ENCODE measurements at regions not wholly inside any gene's neighbourhood (a gene's known extent, or its start where the extent isn't known, plus 50 kb on each side); places are given as distances from the start of the nearest gene placed in this dataset.

DNA sequence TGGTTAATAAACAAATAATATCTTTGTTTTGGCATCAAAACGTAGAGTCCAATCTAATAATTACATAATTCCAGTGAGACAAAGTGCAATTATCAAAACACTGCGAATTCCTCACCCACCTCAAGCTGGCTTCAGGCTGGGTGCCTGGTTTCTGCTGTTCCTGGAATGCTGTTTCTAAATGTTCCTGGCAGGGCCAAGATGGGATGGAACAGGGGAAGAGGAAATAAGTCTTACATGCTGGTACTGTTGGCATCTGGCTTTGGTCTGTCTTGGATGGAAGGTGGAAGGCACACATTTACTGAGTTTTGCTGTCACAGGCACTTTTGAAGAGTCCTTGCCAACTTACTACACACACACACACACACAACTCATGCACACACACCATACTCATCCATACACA is 101.9 kb upstream of the SLCO3A1 start:
- no peak for DNase-seq

DNA sequence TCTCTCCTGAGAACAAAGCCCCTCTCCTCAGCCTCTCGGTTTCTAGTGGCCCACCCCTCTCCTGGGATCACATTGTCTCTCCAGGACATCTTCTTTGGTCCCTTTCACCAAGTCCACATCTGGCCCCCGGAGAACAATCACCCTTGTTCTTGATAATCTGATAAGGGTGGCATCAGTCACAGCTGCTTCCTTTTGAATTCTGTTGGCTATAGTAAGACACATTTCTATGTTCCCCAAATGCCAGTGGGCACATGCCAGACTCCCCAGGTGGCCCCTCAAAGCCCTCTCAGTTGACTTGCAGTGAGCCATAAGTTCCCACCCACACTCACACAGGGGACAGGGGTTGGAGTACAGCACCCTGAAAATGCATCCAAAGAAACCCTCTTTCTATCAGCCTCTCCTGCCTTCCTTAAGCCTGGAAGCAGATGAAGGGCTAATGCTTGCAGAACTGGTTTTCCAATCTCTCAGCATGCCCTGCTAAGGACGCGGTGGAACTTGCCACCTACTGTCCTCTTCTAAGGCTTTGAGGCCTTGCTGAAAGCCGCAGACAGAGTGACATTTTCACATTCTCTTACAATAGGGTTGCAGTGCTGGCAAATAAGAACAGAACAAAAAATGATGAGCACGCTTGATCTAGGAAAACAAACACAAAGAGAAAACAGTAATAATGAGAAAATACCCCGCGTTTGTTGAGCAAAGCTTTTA is 101.3 kb upstream of the SLCO3A1 start:
- DNase-seq: no peak

DNA sequence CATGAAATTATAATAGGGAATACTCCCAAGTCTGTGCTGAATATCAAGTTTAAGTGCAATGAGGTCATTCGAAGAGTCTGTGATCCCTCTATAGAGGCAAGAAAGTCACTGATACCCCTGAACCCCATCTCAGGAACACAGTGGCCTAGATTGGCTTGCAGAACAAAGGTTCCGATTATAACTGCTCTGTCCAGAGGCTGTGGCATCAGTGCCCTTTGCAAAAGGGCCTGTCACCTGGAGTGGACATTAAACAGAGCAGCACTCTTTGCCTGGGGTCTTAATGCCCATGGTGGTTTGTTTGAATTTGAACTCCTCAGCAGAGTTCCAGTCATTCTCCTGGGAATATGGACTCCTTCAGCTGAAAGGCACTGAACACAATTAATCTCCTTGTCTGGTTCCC is 93.9 kb upstream of the SLCO3A1 start:
- no peak for DNase-seq

DNA sequence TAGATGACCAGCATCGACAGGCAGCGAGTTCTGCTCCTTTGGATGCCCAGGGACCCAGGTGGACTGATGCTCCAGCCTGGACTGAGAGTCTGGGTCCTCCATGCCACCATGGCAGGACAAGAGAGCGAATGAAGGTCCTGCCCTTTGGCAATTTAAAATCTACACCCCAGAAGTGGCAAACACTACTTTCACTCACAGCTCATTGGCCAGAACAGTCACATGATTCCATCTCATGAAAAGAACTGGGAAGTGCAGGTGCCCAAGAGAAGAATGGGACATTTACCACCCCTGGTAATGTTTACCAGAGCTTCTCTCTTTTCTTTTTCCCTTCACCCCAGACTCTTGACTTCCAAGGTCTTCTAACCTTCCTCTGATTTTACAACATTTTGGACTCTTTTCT is 87.8 kb upstream of the SLCO3A1 start:
- no peak for DNase-seq

DNA sequence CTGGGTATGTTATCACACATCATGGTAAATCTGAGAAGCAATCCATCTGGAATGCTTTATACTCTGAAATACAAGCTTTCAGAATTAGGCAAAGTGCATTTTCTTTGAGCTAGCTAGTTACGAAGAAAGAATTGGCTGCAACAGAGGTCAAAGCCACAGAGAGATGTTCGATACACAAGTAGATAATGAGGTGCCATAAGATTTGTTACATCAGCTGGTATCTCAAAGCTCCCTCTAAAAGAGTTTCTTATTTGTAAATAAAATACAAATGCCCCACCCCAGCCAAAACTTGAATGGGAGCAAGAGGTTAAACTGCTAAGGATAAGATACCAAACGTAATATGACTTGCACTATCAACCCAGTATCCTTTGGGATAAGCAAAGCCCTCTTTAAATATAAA is 84.0 kb upstream of the SLCO3A1 start:
- no peak for DNase-seq

DNA sequence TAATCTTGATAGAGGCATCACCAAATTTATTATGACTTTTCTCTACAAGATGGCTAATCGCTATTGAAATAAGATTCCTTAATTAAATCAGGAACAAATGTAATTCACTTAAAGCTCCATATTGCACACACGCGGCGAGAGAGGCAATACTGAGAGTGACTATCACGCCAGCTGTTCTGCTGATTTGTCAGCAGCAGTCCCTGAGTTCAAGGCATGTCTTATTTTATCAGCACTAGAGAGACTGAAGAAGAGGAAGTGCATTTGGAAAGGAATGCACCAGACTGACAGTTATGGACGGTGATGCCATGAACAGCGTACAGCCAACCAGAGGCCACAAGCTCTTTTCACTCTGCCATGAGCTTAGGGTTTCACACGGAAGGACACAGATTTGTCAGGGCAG is 83.6 kb upstream of the SLCO3A1 start:
- no peak for DNase-seq

DNA sequence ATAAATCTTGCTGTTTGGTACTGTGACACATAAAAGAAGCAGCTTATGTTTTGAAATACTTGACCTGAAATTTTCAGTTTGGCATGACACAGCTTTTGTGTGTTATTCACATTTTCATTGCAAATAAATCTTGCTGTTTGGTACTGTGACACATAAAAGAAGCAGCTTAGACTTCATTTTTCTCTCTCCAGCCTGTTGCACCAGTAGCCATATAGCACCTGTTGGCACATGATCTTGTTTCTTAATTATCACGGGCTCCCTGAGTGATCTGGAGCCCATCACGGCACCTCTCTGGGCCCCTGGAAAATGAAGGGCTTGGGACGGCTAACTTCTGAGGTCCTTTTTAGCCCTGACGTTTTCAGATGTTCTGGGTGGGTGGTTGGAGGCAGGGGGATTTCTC is 77.4 kb upstream of the SLCO3A1 start:
- no peak for DNase-seq

DNA sequence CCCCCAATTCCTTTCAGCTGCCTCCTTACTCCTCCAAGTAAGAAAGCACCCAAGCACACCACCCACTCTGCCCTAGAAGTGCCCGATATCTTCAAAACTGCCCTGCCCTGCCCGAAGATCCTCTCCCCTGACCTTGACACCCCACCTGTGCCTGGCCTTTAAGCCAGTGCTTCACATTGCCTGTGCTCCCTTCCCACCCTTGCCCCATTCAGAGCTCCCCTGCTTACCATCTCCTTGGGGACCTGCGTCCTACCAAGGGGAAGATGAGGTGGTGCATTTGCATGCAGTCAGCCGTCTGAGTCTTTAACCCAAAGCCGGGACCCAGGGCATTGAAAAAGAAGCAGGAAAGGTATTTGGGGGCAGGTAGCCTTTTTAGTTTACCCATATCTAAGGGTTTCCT is 73.5 kb upstream of the SLCO3A1 start:
- no peak for DNase-seq

DNA sequence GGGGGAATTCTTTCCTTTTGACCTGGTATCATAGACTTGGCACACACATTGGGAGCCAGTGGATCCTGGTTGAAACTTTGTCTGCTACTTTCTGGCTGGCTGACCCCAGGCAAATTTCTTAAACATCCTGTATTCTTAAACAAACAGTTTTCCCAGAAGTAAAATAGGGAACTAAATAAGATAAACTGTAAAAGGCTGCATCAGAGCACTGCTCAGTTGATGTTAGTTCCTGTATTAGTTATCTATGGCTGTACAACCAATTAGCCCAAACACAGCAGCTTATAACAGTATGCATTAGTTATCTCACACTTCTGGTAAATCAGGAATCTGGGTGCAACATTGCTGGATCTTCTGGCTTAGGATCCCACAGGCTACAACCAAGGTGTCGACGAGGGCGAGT is 73.1 kb upstream of the SLCO3A1 start:
- no peak for DNase-seq

DNA sequence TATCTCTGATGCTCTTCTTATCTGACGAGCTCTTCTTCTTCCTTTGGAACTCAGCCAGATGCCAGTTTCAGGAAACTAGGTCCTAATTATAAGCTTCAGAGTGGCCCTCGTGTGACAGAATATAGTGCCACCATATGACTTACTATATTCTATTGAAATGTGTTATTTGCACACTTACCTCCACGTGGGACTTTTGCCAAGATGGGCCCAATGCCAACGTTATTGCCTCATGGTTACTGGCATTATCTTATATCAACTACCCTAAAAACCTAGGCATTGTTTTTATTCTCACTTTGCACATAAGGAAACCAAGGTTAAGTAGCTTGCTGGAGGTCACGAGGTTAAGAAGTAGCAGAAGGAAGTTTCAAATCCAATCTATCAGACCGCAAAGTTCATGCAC is 71.3 kb upstream of the SLCO3A1 start:
- DNase-seq: no peak

DNA sequence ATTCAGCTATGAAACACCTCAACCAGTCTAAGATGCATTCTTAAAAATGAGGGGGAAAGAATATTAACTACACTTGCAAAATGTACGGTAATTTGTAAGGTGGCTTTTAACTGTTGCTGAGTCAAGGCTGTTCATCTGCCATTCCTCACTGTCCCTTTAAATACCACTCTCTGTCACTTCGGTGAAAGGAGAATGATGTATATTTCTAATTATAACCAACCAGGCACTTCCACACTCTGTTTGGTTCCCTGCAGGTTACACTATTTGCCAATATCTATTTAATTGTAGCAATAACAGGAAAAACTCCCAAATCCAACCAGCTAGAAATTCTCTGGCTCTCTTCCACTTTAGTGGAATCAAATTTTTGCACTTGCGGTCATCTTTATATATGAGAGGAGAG is 70.5 kb upstream of the SLCO3A1 start:
- DNase-seq: no peak

DNA sequence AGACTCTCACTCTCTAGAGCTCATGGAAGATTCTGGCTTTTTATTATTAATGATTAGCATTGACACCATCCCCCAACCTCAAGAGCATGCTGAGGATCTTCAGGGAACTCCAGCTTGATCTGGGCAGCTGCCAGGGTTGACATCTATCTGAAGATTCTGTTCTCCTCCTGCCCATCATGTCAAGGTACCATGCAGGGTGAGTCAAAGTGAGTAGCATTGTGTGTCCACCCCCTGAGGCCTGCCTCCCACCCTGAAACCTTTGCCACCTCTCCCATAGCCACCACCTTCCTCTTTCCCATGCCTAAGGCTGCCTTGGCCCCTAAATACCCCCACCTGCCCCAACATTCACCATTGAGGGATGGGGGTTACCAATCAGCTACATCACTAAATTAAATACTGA is 70.1 kb upstream of the SLCO3A1 start:
- no peak for DNase-seq

DNA sequence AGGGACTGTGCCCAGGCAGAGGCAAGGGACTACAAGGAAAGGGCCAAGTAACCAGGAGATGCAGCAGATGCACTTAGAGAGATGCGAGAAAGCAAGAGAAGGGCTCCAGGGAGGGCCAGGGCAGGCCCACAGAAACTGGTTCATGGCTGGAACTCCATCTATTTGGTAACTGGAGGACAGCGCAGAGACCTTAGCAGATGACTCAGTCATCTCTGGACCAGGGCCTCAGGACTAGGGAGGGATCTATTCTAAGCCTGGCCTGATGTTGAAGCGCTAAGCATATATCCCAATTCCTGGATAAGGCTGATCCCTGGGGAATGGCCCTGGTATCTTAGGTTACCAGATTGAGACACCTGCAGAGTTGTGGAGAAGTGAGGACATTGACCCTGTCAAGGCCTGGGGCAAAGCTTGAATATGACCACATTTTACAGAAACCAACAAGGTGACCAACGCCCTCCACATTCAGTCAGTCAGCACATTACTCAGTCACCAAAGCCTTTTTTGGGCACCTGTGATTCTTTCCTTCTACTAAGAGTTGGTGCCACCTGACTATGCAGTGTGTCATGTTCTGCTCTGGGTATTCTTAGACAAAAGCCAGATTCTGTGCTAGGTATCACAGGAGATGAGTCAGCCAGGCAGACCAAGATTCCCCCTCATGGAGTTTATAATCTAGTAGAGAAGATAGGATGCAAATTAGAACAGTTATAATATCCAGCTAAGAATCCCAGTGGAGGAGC is 68.4 kb upstream of the SLCO3A1 start:
- DNase-seq: no peak

DNA sequence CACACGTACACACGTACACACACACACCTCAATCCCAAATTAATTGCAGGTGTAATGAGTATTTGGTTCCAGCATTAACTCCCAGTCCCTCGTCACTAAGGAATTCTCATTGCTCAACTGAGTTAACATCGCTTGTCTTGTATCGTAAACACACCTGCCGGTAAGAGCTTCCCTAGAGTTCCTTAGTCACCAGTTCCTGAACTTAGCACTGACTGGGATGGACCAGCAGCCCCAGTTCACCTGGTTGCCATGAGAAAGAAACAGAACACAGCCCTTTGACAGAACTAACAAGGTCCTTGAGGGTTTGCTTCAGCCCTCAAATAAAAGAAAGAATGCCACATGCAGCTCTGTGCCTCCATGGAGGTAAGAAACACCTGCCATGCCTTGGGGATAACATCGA is 66.3 kb upstream of the SLCO3A1 start:
- no peak for DNase-seq

DNA sequence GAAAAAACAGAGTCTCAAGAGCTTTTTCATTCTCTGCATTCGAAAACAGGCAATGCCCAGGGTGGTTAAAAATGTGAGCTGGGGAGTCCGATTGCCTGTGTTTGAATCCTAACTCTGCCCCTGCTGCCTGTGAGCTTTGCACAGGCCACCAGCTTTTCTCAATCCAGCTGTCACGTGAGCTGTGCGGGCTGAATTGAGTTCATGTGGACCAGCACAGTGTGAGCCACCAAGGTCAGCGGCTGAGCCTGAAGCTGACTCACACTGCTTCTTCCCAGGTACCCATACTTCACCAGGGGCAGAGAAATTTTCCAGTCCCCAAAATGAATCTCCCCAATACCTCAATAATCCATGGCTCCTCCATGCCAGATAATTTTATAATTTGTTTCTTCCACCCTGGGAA is 64.4 kb upstream of the SLCO3A1 start:
- DNase-seq: no peak

DNA sequence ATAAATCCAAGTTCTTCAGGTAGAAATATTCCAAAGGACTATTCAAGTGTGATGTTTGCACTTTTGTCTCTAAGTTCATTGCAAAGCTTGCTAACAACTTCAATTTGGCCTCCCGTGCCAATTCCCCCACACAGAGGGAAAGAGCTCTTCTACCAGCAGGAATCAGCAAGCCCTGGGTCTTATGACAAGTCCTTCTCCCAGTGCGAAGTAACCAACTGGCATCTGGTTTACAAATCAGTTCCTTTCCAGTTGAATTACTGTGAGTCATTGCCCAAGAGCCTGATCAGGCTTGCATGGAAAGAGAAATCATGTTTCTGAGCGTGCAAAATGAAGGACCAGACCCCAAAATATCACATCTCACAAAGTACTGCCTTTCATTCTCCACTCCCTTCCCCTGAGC is 62.7 kb upstream of the SLCO3A1 start:
- DNase-seq: no peak

DNA sequence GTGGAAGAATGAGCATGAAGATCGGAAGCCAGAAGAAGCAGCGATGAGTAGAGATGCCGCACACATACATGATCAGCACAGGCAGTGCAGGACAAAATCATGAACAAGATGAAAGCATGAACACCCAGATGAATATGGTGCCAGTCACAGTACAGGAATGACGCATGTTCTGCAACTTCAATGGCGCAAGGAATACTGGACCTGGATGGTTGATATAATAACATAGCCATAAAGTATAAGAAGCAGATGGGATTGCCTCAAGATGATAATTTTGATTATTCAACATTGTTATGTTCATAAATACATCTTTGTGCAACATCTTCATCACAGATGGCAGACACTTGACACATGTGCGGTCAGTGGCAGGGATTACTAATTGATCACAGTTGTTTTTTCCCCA is 59.7 kb upstream of the SLCO3A1 start:
- no peak for DNase-seq

DNA sequence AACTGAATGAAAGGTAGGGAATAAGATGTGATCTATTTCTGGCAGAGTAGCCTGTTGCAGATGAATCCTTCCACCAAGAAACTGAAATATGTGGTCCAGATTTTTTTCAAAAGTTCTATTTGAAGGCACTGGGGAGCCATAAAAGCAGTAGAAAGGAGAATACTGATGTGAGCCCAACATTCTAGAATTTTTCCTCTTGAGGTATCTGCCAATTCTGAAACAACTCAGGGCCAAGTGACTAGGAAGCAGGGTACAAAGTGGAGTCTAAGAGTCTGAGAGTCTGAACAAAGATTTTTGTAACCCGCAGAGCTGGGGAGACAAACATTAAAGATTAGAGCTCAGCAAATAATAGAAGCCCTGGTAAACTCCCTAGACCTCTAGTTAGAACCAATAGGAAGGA is 58.3 kb upstream of the SLCO3A1 start:
- no peak for DNase-seq

DNA sequence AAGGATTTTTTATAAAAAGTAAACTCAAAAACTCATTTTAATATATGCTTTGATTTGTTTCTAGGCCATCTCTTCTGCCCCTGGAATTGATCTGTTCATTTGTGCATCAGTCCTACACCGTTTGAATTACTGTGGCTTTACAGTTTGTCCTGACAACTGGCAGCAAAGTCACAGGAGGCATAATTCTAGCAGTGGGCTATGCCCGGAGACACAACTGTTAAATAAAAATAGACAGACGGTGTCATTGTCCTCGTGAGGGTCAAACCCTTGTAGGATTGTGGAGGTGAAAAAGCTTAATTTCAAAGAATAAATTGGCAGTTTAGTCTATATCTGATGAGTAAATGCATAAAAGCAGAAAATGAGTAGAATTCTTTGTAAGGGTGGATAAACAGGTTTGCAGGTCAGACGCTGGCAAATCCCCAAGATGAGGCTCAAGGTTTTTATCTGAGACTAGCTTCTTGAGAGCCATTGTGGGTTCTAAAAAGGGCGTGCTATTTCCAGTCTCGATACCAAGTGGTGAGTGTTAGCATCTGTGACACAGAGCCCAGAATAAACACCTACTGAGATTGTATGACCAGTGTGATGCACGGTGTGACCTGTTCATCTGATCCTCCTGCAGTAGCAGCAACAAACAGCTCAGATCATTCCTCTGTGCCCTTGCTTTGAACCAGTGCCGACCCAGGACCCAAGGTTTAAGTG is 51.5 kb upstream of the SLCO3A1 start:
- DNase-seq: no peak

DNA sequence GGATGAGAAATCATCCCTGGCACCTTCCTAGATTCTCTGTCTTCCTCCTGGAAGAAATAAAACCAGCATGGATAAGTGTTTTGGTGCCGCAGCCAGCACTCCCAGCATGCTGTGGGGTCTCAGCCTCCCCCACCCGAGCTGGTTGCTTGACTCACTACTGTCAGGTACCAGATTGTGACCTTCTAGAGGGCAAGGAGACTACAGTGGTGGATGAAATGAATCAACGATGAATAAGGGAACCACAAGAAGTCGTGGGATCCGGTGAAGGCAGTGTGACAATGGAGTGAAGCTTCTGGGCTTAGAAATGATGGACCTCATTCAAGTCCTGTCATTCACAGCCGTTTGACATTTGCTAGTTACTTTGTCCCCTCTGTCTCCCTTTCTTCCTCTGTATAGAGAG is 50.2 kb upstream of the SLCO3A1 start:
- DNase-seq: no peak
